Cardiac muscle cell (in vitro differentiated cells and primary cell): ENCODE measurements at regions not wholly inside any gene's neighbourhood (a gene's known extent, or its start where the extent isn't known, plus 50 kb on each side); places are given as distances from the start of the nearest gene placed in this dataset.

Experiments used
- DNase-seq, 2 donors: peaks; one replicate each; pipeline versions ENCODE4 v3.0.0 to v3.0.0-alpha.2; 2010 to 2017; ENCODE audit warnings: low read depth in 1 of 2, low spot score in 1 of 2
- H3K27ac ChIP-seq: fragments of 200-600 bp; sonication (generic); 2 replicates; pipeline ENCODE4 v1.5.1; 2016
- H3K27me3 ChIP-seq: fragments of 200-600 bp; sonication (generic); 2 replicates; pipeline ENCODE4 v1.6.0; 2016; ENCODE audit warnings: control low read depth
- H3K36me3 ChIP-seq: fragments of 200-600 bp; sonication (generic); 2 replicates; pipeline ENCODE4 v1.5.1; 2016; ENCODE audit warnings: control low read depth
- H3K4me1 ChIP-seq: fragments of 200-600 bp; sonication (generic); 2 replicates; pipeline ENCODE4 v1.8.1; 2017; ENCODE audit warnings: low read depth, mild to moderate bottlenecking, mixed run types
- H3K4me3 ChIP-seq: fragments of 200-600 bp; sonication (generic); 2 replicates; pipeline ENCODE4 v1.5.1; 2016; ENCODE audit warnings: mild to moderate bottlenecking
- H3K9me3 ChIP-seq: fragments of 200-600 bp; sonication (generic); 2 replicates; pipeline ENCODE4 v1.5.1; 2017; ENCODE audit warnings: low read depth, mild to moderate bottlenecking, control low read depth
- TF ChIP-seq, protein P1 (sequence below): IDR thresholded peaks from 2 replicates; pipeline ENCODE4 v1.5.1; 2012; ENCODE audit warnings: low read depth, mild to moderate bottlenecking, low read length

DNA sequence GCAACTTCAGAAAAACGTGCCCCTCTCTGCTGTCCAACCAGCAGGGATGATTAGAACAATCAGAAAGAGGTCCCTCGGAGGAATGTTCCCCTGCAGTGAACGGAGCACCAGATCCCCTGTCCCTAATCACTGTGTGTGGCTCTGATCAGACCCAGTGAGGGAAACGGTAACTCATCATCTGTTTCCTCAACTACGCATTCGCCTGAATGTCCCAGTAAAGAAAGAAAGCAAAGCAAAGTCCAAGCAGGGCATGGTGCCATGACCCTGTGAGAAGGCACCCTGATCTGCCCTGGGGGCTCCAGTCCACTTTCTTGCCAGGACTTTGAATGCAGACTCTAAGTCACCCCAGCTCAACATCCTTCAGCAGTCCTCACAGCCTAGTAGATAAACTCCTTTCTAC, 149.2 kb downstream of the LY86 start:
- Histone ChIP-seq H3K27ac (no peak overlapping the region), H3K4me3 (no peak overlapping the region)
- TF ChIP-seq, protein P1, sequence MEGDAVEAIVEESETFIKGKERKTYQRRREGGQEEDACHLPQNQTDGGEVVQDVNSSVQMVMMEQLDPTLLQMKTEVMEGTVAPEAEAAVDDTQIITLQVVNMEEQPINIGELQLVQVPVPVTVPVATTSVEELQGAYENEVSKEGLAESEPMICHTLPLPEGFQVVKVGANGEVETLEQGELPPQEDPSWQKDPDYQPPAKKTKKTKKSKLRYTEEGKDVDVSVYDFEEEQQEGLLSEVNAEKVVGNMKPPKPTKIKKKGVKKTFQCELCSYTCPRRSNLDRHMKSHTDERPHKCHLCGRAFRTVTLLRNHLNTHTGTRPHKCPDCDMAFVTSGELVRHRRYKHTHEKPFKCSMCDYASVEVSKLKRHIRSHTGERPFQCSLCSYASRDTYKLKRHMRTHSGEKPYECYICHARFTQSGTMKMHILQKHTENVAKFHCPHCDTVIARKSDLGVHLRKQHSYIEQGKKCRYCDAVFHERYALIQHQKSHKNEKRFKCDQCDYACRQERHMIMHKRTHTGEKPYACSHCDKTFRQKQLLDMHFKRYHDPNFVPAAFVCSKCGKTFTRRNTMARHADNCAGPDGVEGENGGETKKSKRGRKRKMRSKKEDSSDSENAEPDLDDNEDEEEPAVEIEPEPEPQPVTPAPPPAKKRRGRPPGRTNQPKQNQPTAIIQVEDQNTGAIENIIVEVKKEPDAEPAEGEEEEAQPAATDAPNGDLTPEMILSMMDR = no peak

DNA sequence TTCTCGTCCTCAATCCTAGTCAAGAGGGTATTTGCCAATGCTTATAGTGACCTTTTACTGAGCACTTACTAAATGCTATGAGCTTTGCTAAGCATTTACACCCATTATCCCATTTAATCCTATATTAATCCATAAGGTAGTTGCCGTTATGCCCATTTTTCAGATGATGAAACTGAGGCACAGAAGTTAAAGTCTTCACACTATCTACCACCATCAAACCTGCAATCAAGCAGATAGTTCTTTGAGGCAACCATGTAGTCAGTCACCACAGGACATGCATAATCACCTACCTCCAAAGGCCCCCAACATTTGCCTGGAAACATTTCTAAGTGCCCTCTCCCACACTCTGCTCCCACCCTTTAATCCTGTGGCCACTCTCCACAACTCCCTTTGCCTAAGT, 149.6 kb downstream of the LY86 start:
- H3K9me3 ChIP-seq = no peaks in the 10 kb centered on the region
- H3K27ac ChIP-seq = no peak overlapping the region
- H3K27me3 ChIP-seq = no peaks in the 10 kb centered on the region
- peaks cover 28% of the 10 kb centered on the region for H3K4me1 ChIP-seq
- no peak for DNase-seq
- no peak overlapping the region for H3K4me3 ChIP-seq
- TF ChIP-seq, protein P1 = no peak
- no peaks in the 10 kb centered on the region for H3K36me3 ChIP-seq

More for the DNA sequence above, 149.2 kb downstream of the LY86 start:
- no peaks in the 10 kb centered on the region for H3K27me3 ChIP-seq
- H3K4me1 ChIP-seq = peaks cover 27% of the 10 kb centered on the region
- H3K36me3 ChIP-seq = no peaks in the 10 kb centered on the region
- DNase-seq = no peak
- no peaks in the 10 kb centered on the region for H3K9me3 ChIP-seq

DNA sequence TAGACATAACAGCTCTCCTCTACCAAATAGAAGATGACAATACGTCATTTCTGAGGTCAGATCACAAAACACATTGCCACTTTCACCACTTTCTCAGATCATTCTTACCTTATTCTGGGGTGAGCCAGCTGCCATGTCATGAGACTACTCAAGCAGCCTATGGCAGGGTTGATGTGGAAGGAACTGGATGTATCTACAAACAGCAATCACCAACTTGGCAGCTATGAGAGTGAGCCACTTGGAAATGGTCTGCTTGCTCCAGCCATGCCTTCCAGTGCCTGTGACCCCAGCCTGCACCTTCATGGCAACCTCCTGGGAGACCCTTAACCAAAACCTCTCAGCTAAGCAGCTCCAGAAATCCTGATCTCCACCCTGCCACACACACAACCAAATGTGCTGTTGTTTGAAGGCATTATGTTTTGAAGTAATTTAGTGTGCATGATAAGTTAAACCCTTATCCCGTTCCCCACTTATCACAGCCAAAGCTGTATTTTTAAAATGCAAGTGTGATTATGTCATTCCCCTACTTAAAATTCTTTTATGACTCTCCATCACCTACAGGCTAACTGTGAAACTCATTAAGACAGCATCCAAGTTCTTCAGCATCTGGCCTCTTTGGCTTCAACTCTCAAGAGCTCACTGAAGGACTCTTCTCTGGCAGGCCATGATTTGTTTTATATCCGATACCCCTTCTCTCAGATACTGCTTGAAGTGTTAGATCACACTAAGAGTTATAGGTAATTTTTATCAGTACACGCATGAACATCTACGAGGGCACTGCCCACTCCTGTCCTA, 150.6 kb downstream of the LY86 start:
- no peaks in the 10 kb centered on the region for H3K36me3 ChIP-seq
- no peaks in the 10 kb centered on the region for H3K9me3 ChIP-seq
- TF ChIP-seq, protein P1 = no peak
- no peak overlapping the region for H3K4me3 ChIP-seq
- H3K4me1 ChIP-seq = peaks cover 28% of the 10 kb centered on the region
- no peaks in the 10 kb centered on the region for H3K27me3 ChIP-seq
- H3K27ac ChIP-seq = peak overlapping the region; percentile 40
- no peak for DNase-seq

DNA sequence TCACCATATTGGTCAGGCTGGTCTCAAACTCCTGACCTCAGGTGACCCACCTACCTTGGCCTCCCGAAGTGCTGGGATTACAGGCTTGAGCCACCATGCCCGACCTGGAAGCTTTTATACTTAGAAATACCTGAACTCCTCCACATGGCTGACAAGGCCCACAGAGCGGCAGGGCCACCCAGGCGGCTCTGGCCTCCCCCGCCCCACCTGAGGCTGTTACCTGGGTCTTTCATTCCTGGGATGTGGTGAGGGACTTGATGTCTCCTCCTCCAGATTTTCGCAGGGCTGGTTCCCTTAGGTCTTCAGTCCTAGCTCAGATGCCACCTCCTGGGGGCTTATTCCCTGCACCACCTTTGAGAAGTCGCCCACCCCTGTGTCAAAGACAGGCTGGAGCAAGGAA, 152.1 kb downstream of the LY86 start:
- Histone ChIP-seq H3K27ac (peak overlapping the region; percentile 65), H3K36me3 (no peaks in the 10 kb centered on the region), H3K9me3 (no peaks in the 10 kb centered on the region), H3K4me1 (peaks cover 16% of the 10 kb centered on the region), H3K4me3 (no peak overlapping the region), H3K27me3 (no peaks in the 10 kb centered on the region)
- no peak for DNase-seq
- TF ChIP-seq, protein P1 = no peak

DNA sequence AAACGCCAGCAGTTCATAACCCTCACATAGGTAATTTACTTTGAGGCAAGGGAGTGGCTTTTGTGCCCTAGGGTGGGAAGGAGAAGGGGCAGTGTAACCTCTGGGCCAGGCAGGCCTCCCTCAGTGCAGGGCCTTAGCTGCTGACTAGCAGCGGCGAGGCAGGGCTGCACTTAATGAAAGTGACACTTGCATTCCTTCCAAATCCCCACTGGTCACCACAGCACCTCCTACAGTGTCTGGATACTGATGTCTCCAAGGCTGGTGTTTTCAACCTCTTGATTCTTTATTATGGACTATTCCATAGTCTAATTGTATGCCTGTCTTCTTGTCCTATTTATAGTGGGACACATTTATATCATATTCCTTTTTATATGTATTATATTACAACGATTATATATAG, 152.7 kb downstream of the LY86 start:
- peak overlapping the region; percentile 65 for H3K27ac ChIP-seq
- H3K4me3 ChIP-seq = no peak overlapping the region
- H3K36me3 ChIP-seq = no peaks in the 10 kb centered on the region
- peaks cover 19% of the 10 kb centered on the region for H3K4me1 ChIP-seq
- H3K9me3 ChIP-seq = no peaks in the 10 kb centered on the region
- H3K27me3 ChIP-seq = no peaks in the 10 kb centered on the region
- TF ChIP-seq, protein P1 = no peak
- DNase-seq = peak in 1 of 2 donors; percentile 78
